GM19043 (cell line): ENCODE measurements at regions not wholly inside any gene's neighbourhood (a gene's known extent, or its start where the extent isn't known, plus 50 kb on each side); places are given as distances from the start of the nearest gene placed in this dataset.

Experiments
- ATAC-seq: cut with Tn5 transposase; IDR thresholded peaks from one replicate; pipeline ENCODE4 v1.9.1; 2021; ENCODE audit warnings: low read depth; ENCODE audit not compliant: unreplicated experiment

DNA sequence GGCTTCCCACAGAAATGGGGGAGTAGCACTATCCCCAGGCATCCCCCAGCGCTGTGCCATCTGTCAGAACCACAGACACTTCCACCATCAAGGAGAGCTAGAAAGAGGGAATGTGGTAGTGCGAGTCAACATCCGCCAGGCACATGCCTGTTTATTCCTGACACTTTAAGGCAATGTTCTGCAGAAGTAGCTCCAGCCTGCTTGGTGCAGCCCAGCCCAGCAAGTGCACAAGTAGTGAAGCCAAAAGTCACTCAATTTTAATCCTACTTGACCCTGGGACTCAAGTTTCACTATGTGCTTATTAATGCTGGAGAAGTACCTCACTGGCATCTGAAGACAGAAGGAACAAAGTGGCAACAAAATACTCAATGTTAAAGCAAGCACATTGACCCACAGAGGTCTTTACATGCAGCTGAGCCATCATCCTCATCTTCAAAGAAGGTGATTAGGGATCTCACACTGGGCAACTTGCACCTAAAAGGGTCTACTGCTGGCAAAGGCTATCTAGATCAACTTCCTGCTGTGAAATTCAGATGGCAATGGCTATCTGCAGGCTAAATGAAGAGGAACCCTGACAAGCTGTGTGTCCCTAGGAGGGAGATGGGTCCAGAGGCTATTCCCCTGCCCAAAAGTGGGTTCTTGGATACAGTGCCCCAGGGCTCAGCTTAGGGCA is 61.4 kb upstream of the CLDN18 start:
- ATAC-seq: no peak

- ATAC-seq: no peak
These were observed 51.3 kb upstream of the CLDN18 start for GRCh38 chr3:137958636-137959035.
